HG03060 (cell line): ENCODE measurements at regions not wholly inside any gene's neighbourhood (a gene's known extent, or its start where the extent isn't known, plus 50 kb on each side); places are given as distances from the start of the nearest gene placed in this dataset.

Source experiments
- ATAC-seq: cut with Tn5 transposase; IDR thresholded peaks from one replicate; pipeline ENCODE4 v1.9.1; 2021; ENCODE audit warnings: low read depth, moderate number of reproducible peaks; ENCODE audit not compliant: unreplicated experiment

GRCh38 chr5:6202149-6202967, 176.0 kb downstream of the MED10 start:
- no peak for ATAC-seq

- no peak for ATAC-seq
These were observed 176.7 kb downstream of the MED10 start for GRCh38 chr5:6201631-6202030.

GRCh38 chr5:6198531-6198930, 179.8 kb downstream of the MED10 start:
- ATAC-seq: no peak

- ATAC-seq: no peak
These were observed 180.9 kb downstream of the MED10 start for GRCh38 chr5:6197427-6197826.

- ATAC-seq: no peak
These were observed 182.5 kb downstream of the MED10 start for GRCh38 chr5:6195711-6196358.

- no peak for ATAC-seq
These were observed 183.3 kb downstream of the MED10 start for GRCh38 chr5:6194906-6195612.

GRCh38 chr5:6194261-6194875, 184.0 kb downstream of the MED10 start:
- no peak for ATAC-seq

- no peak for ATAC-seq
These were observed 185.0 kb downstream of the MED10 start for GRCh38 chr5:6193310-6193709.

- ATAC-seq: no peak
These were observed 187.5 kb downstream of the MED10 start for GRCh38 chr5:6190838-6191237.

- ATAC-seq: no peak
These were observed 189.4 kb downstream of the MED10 start for GRCh38 chr5:6188976-6189375.

GRCh38 chr5:6188344-6188743, 190.0 kb downstream of the MED10 start:
- peak; percentile 93 for ATAC-seq

- no peak for ATAC-seq
These were observed 190.8 kb downstream of the MED10 start for GRCh38 chr5:6187501-6187900.

GRCh38 chr5:6185574-6185973, 192.8 kb downstream of the MED10 start:
- ATAC-seq: no peak

- ATAC-seq: no peak
These were observed 193.9 kb downstream of the MED10 start for GRCh38 chr5:6184481-6184880.

- no peak for ATAC-seq
These were observed 194.7 kb downstream of the MED10 start for GRCh38 chr5:6183391-6184390.

GRCh38 chr5:6182271-6182815, 196.0 kb downstream of the MED10 start:
- no peak for ATAC-seq

GRCh38 chr5:6181871-6182270, 196.5 kb downstream of the MED10 start:
- ATAC-seq: no peak

- ATAC-seq: no peak
These were observed 197.1 kb downstream of the MED10 start for GRCh38 chr5:6181147-6181729.

GRCh38 chr5:6180231-6180872, 198.0 kb downstream of the MED10 start:
- no peak for ATAC-seq
